ENCODE measurements at regions not wholly inside any gene's neighbourhood (a gene's known extent, or its start where the extent isn't known, plus 50 kb on each side); places are given as distances from the start of the nearest gene placed in this dataset.

GRCh38 chr18:77597726-77598125 lies 348.1 kb downstream of the GALR1 start:
- no peak for DNase-seq

- no peak for DNase-seq
Measured at GRCh38 chr18:77600674-77601073, 351.0 kb downstream of the GALR1 start.

- no peak for DNase-seq
Measured at GRCh38 chr18:77601567-77601966, 351.9 kb downstream of the GALR1 start.

GRCh38 chr18:77607087-77607486 lies 357.4 kb downstream of the GALR1 start:
- DNase-seq, result no peak

- DNase-seq, result no peak
Measured at GRCh38 chr18:77608807-77609206, 359.2 kb downstream of the GALR1 start.

GRCh38 chr18:77617694-77618093 lies 368.0 kb downstream of the GALR1 start:
- DNase-seq, result no peak

- DNase-seq, result peak; percentile 7
Measured at GRCh38 chr18:77619525-77619924, 369.9 kb downstream of the GALR1 start.

- no peak for DNase-seq
Measured at GRCh38 chr18:77622009-77622692, 372.5 kb downstream of the GALR1 start.

- DNase-seq, result no peak
Measured at GRCh38 chr18:77632758-77633157, 383.1 kb downstream of the GALR1 start.

- no peak for DNase-seq
Measured at GRCh38 chr18:77634494-77634893, 384.8 kb downstream of the GALR1 start.

GRCh38 chr18:77635451-77635850 lies 385.8 kb downstream of the GALR1 start:
- DNase-seq, result no peak

- DNase-seq, result no peak
Measured at GRCh38 chr18:77635858-77636257, 386.2 kb downstream of the GALR1 start.

- no peak for DNase-seq
Measured at GRCh38 chr18:77645170-77645872, 395.7 kb downstream of the GALR1 start.

- no peak for DNase-seq
Measured at GRCh38 chr18:77647472-77647871, 397.8 kb downstream of the GALR1 start.

GRCh38 chr18:77648411-77648810 lies 398.8 kb downstream of the GALR1 start:
- DNase-seq, result no peak

GRCh38 chr18:77650799-77651385 lies 401.2 kb downstream of the GALR1 start:
- DNase-seq, result peak; percentile 73

GRCh38 chr18:77651441-77651840 lies 401.8 kb downstream of the GALR1 start:
- no peak for DNase-seq

GRCh38 chr18:77653792-77654191 lies 404.1 kb downstream of the GALR1 start:
- DNase-seq, result no peak

GRCh38 chr18:77654302-77654701 lies 404.7 kb downstream of the GALR1 start:
- DNase-seq, result no peak

GRCh38 chr18:77657651-77658298 lies 408.1 kb downstream of the GALR1 start:
- no peak for DNase-seq

- no peak for DNase-seq
Measured at GRCh38 chr18:77658299-77658662, 408.6 kb downstream of the GALR1 start.

GRCh38 chr18:77658751-77659448 lies 409.3 kb downstream of the GALR1 start:
- no peak for DNase-seq

GRCh38 chr18:77666613-77667012 lies 417.0 kb downstream of the GALR1 start:
- no peak for DNase-seq

Measured in COR-L47 (cell line).